ENCODE measurements at regions not wholly inside any gene's neighbourhood (a gene's known extent, or its start where the extent isn't known, plus 50 kb on each side); places are given as distances from the start of the nearest gene placed in this dataset.

- no peak for TF ChIP-seq POLR2A (IDR thresholded peaks at IDR 0.05)
- TF ChIP-seq CTCF (IDR thresholded peaks at IDR 0.05): no peak
Observed at GRCh38 chr14:65312859-65313258, 99.7 kb upstream of the FUT8 start.

All from body of pancreas (tissue), 4 donors.